ENCODE measurements at regions not wholly inside any gene's neighbourhood (a gene's known extent, or its start where the extent isn't known, plus 50 kb on each side); places are given as distances from the start of the nearest gene placed in this dataset.
"Not testable (repeated sequence)": the region's sequence is repeated elsewhere in the genome, so short reads cannot be mapped to it uniquely, and the experiment has no call there.

DNA sequence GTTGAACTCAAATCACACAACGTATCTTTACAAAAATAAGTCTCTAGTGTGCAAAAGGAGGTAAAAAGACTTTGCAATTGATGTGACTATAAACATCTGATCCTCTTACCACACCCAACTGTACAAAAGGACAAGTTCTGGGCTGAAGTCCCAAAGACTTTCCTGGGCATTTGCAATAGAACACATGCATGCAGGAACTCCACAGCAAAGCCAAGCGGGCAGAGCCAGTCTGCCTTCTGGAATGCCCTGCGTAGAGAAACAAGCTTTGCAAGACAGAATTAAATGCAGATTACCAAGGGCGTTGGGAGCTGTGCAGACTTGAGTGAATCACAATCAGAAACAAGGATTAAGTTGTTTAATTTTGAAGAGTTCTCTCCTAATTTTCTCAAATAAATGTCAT is 208.4 kb upstream of the ZNF521 start:
- in situ Hi-C loops (cut with MboI; ENCODE audit: low pct_unique_long_range_greater_than_20kb in 2 of 9, low sequenced_read_pairs in 9 of 9, unreplicated experiment in 9 of 9), result no loop called here
- Histone ChIP-seq H3K4me3 (no peak overlapping the region), H3K27ac (no peak overlapping the region), H3K4me1 (replicated peaks in 1 of 2) (peaks cover 5 to 6% of the 10 kb centered on the region in 2 donors)
- 0 to 100% (median 60%) methylated on average over 1 to 4 of the region's 4 CpGs for WGBS, 10 experiments
- peak in 3 of 8 experiments; percentile 95 to 97 (median 96) for ATAC-seq (replicated peaks in 6 of 8)

DNA sequence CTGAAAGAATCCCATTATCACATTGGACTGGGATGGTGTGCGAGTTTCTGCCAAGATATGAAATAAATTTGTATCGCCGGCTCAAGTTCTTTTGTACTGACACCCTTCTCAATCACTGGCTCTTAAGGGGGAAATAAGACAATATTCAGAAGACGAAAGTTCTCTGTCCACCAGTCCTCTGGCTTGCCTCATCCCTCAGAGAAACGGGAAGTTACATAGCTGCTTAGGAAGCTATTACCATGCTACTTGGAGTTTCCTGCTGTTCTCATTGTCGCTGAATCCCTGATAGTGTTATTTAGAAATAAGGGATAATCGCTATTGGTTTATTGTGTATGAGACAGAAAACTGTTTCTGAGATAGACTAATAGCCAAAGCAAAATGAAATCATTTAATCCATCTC is 205.0 kb upstream of the ZNF521 start:
- H3K27ac ChIP-seq, result no peak overlapping the region
- WGBS, 10 experiments, result 46 to 100% (median 81%) methylated on average over 1 to 5 of the region's 7 CpGs; no CpG with 5 or more reads in 3 of the 10 experiments
- H3K4me3 ChIP-seq, result no peak overlapping the region
- no peaks in the 10 kb centered on the region for H3K4me1 ChIP-seq (replicated peaks in 1 of 2)
- in situ Hi-C loops (cut with MboI; ENCODE audit: low pct_unique_long_range_greater_than_20kb in 2 of 9, low sequenced_read_pairs in 9 of 9, unreplicated experiment in 9 of 9), result no loop called here
- no peak for ATAC-seq (replicated peaks in 6 of 8)

DNA sequence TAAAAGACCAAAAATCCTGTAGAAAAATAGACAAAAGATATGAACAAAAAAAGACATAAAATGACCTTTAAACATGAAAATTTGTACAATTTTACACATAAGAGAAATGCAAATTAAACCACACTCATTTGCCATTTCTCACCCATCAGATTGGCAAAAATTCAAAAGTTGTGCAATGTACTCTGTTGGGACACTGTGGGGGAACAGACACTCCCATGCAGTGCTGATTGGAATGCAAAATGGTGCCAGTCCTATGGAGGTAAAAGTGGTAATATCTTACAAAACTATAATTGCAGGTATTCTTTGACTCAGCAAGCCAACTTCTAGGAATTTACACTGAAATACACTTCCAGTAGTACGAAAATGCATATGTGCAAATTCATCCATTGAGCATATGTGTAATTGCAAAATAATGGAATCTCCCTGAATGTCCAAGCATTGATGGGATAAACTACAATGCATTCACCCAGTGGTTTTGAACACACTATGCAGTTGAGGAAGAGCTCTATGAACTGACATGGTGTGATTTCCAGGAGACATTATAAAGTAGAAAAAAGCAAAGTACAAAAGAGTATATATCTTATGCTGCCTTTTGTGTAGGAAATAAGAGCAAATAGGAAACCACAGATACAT is 201.8 kb upstream of the ZNF521 start:
- in situ Hi-C loops (cut with MboI; ENCODE audit: low pct_unique_long_range_greater_than_20kb in 2 of 9, low sequenced_read_pairs in 9 of 9, unreplicated experiment in 9 of 9), result no loop called here
- ATAC-seq (replicated peaks in 6 of 8), result peak in 3 of 8 experiments; percentile 90 to 95 (median 91)
- WGBS, 10 experiments, result 0 to 100% (median 75%) methylated on average over 1 of the region's 1 CpG; no CpG with 5 or more reads in 1 of the 10 experiments

DNA sequence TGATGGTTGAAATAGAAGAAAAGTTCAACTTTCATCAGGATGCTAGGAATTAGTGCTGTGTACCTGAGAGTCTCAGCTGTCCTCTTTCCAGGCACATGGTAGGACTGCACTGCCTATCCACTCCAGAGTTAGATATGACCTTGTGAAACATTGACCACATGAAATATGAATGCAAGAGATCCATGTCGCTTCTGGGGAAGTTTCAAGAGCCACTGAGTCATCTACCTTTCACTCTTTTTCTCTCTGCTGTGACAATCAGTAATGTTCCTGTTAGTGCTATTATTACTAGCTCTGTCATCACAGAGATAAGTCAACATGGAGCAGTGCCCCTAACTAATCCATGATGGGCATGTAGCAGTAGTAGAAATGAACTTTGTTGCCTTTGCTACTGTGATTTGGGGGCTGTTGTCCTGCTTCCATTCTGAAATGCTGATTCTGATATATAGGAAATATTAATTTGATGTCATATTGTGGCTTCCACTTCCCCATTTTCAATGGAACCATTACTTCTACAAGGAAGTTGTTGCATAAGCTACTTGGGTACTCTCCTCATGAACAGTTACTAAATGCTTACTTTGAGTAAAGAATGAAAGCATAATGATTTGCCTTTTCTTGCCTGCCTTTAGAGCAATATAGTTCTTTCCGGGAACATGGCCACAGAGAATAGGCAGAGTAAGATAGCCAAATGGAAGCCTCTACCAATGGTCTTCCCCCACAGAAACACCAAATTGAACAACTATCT is 192.8 kb upstream of the ZNF521 start:
- no peak for ATAC-seq (replicated peaks in 6 of 8)
- Histone ChIP-seq H3K4me1 (replicated peaks in 1 of 2) (no peaks in the 10 kb centered on the region), H3K27ac (no peak overlapping the region), H3K4me3 (no peak overlapping the region)
- 36 to 100% (median 100%) methylated on average over 1 to 2 of the region's 2 CpGs; no CpG with 5 or more reads in 2 of the 10 experiments for whole genome bisulfite sequencing, 10 experiments
- in situ Hi-C loops (cut with MboI; ENCODE audit: low pct_unique_long_range_greater_than_20kb in 2 of 9, low sequenced_read_pairs in 9 of 9, unreplicated experiment in 9 of 9), result no loop called here

More for the DNA sequence above, 201.8 kb upstream of the ZNF521 start:
- no peak overlapping the region for H3K27ac ChIP-seq
- no peak overlapping the region for H3K4me3 ChIP-seq
- no peaks in the 10 kb centered on the region for H3K4me1 ChIP-seq (replicated peaks in 1 of 2)

DNA sequence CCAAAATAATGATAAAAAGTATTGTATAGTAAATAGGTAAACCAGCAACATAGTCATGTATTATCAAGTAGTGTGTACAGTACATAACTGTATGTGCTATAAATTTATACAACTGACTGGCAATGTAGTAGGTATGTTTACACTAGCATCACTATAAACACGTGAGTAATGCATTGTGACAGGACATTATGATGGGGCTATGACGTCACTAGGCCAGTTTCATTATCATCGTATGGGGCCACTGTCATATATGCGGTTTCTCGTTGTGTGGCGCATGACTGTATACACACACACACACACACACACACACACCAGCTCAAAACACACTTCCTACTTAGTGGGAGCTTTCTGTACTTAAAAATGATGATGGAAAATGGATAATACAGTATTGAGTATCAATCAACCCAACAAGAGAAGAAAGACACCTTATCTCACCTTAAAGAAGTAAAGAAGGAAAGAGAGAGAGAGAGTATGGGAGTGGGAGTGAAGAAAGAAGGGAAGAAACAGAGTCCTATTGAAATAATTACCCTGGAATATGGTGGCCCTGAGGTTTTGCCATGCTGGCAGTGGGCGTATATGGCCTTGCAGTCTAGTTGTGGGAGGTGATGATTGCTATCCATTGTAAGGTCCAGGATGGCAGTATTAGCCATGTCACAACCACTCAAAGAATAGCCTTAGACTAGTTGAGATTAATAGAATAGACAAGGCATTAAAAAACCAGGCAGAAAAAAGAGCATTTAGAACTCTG is 186.4 kb upstream of the ZNF521 start:
- H3K4me1 ChIP-seq (replicated peaks in 1 of 2), result peaks cover 0 to 5% of the 10 kb centered on the region in 2 donors
- no peak overlapping the region for H3K27ac ChIP-seq
- WGBS, 10 experiments, result 0 to 100% (median 84%) methylated on average over 1 to 4 of the region's 7 CpGs; no CpG with 5 or more reads in 4 of the 10 experiments
- in situ Hi-C loops (cut with MboI; ENCODE audit: low pct_unique_long_range_greater_than_20kb in 2 of 9, low sequenced_read_pairs in 9 of 9, unreplicated experiment in 9 of 9), result no loop called here
- ATAC-seq (replicated peaks in 6 of 8), result no peak
- no peak overlapping the region for H3K4me3 ChIP-seq

DNA sequence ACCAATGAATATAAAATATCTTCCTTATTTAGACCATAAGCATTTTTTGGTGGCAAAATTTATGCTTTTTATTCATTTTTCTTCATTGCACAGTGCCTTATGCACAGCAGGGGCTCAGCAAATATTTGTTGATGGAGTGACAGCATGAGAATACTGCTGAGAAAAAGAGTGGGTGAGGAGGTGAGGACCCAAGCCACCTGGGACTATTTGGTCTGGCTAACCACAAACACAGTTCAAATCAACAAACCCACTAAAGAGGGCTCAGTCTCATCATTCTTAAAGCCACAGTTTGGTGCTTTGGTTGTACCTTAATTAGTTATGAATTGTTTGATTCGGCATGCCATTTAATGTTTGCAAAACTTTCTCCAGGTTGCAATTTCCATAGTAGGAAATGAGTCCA is 183.5 kb upstream of the ZNF521 start:
- Histone ChIP-seq H3K27ac (no peak overlapping the region), H3K4me3 (no peak overlapping the region), H3K4me1 (replicated peaks in 1 of 2) (peaks cover 0 to 13% of the 10 kb centered on the region in 2 donors)
- no peak for ATAC-seq (replicated peaks in 6 of 8)
- in situ Hi-C loops (cut with MboI; ENCODE audit: low pct_unique_long_range_greater_than_20kb in 2 of 9, low sequenced_read_pairs in 9 of 9, unreplicated experiment in 9 of 9), result no loop called here
- 40 to 100% (median 92%) methylated on average over 1 of the region's 1 CpG; no CpG with 5 or more reads in 3 of the 10 experiments for WGBS, 10 experiments

DNA sequence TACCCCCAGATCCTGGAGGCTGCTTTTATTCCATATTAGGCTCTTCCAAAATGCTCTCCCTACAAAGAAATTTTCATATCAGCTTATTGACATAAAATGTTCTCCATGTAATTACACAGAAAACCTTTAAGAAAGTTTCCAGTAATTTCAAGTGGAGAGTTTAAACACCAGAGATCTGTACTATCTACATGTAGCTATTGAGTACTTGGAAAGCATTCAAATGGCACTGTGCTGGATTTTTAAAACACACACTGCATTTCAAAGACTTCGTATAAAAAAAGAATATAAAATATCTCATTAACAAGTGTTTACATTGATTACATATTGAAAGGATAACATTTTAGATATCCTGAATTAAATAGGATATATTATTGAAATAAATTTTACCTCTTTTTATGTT is 182.4 kb upstream of the ZNF521 start:
- in situ Hi-C loops (cut with MboI; ENCODE audit: low pct_unique_long_range_greater_than_20kb in 2 of 9, low sequenced_read_pairs in 9 of 9, unreplicated experiment in 9 of 9), result no loop called here
- no peak overlapping the region for H3K4me3 ChIP-seq
- WGBS, 10 experiments, result 33 to 100% (median 67%) methylated on average over 1 of the region's 1 CpG; no CpG with 5 or more reads in 3 of the 10 experiments
- H3K4me1 ChIP-seq (replicated peaks in 1 of 2), result peaks cover 0 to 16% of the 10 kb centered on the region in 2 donors
- ATAC-seq (replicated peaks in 6 of 8), result no peak
- no peak overlapping the region for H3K27ac ChIP-seq

DNA sequence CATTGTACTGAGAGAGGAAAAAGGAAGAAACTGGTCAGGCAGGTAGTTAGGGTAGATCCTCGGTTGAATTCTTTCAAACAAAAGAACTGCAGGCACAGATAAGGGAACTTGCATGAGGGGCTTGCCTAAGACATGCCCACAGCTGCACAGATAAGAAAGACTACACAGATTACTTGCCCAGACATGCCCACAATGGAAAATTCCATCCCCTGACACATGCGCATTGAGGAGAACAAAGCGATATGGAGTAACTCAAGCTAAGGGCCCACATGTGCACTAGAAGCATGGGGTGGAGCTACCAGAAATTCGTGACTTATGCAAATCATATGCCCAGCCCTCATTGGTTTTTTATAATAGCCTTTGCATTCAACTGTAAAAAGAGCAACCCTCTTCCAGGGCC is 181.3 kb upstream of the ZNF521 start:
- WGBS, 10 experiments, result 21 to 100% (median 76%) methylated on average over 1 to 3 of the region's 4 CpGs; no CpG with 5 or more reads in 4 of the 10 experiments
- H3K4me3 ChIP-seq, result no peak overlapping the region
- peaks cover 0 to 11% of the 10 kb centered on the region in 2 donors for H3K4me1 ChIP-seq (replicated peaks in 1 of 2)
- no peak overlapping the region for H3K27ac ChIP-seq
- peak in 3 of 8 experiments; percentile 75 to 93 (median 92) for ATAC-seq (replicated peaks in 6 of 8)
- in situ Hi-C loops (cut with MboI; ENCODE audit: low pct_unique_long_range_greater_than_20kb in 2 of 9, low sequenced_read_pairs in 9 of 9, unreplicated experiment in 9 of 9), result no loop called here

DNA sequence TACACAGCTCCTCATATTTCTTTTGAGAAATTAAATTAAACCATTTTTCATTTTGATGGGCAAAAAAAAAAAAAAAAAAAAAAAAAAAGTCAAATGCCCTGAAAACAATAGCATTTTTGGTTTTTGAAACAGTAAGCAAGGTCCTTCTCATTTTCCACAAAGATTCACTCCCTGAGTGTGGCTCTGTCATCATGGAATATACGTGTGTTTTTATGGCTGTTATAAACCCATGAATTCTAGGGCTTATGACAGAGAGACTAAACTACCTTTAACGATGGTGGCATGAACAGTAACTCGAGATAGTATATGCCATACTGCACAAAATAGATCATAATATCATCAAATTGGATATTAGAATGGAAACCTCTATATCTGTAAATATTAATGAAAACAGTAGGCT is 179.2 kb upstream of the ZNF521 start:
- in situ Hi-C loops (cut with MboI; ENCODE audit: low pct_unique_long_range_greater_than_20kb in 2 of 9, low sequenced_read_pairs in 9 of 9, unreplicated experiment in 9 of 9), result no loop called here
- Histone ChIP-seq H3K27ac (no peak overlapping the region), H3K4me3 (no peak overlapping the region), H3K4me1 (replicated peaks in 1 of 2) (peaks cover 0 to 11% of the 10 kb centered on the region in 2 donors)
- 8 to 83% (median 58%) methylated on average over 2 to 3 of the region's 3 CpGs; no CpG with 5 or more reads in 1 of the 10 experiments for WGBS, 10 experiments
- ATAC-seq (replicated peaks in 6 of 8), result peak in 1 of 8 experiments; percentile 42

DNA sequence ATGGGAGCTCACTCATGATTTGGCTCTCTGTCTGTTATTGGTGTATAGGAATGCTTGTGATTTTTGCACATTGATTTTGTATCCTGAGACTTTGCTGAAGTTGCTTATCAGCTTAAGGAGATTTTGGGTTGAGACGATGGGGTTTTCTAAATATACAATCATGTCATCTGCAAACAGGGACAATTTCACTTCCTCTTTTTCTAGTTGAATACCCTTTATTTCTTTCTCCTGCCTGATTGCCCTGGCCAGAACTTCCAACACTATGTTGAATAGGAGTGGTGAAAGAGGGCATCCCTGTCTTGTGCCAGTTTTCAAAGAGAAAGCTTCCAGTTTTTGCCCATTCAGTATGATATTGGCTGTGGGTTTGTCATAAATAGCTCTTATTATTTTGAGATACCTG is 173.8 kb upstream of the ZNF521 start:
- ATAC-seq (replicated peaks in 6 of 8); H3K4me1 ChIP-seq (replicated peaks in 1 of 2); H3K4me3 ChIP-seq; in situ Hi-C loops (cut with MboI; ENCODE audit: low pct_unique_long_range_greater_than_20kb in 2 of 9, low sequenced_read_pairs in 9 of 9, unreplicated experiment in 9 of 9); H3K27ac ChIP-seq: not testable (repeated sequence)
- WGBS, 10 experiments, result no CpG with 5 or more reads among the region's 1 CpG

DNA sequence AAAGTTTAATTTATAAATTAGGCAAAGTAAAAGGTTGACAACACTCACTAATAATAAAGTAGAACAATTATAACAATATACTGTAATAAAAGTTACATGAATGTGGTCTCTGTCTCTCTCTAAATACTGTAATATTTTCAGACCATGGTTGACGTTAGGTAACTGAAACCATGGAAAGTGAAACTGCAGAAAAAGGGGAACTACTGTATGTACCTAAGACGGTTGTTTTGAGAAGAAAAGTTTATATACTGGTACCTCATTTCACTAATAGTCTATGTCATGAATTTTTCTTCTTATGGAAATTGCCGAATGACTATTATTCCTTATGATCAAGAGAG is 166.7 kb upstream of the ZNF521 start:
- in situ Hi-C loops (cut with MboI; ENCODE audit: low pct_unique_long_range_greater_than_20kb in 2 of 9, low sequenced_read_pairs in 9 of 9, unreplicated experiment in 9 of 9), result no loop called here
- Histone ChIP-seq H3K27ac (no peak overlapping the region), H3K4me1 (replicated peaks in 1 of 2) (no peaks in the 10 kb centered on the region), H3K4me3 (no peak overlapping the region)
- WGBS, 10 experiments, result 70 to 100% (median 85%) methylated on average over 1 to 3 of the region's 3 CpGs
- ATAC-seq (replicated peaks in 6 of 8), result no peak

DNA sequence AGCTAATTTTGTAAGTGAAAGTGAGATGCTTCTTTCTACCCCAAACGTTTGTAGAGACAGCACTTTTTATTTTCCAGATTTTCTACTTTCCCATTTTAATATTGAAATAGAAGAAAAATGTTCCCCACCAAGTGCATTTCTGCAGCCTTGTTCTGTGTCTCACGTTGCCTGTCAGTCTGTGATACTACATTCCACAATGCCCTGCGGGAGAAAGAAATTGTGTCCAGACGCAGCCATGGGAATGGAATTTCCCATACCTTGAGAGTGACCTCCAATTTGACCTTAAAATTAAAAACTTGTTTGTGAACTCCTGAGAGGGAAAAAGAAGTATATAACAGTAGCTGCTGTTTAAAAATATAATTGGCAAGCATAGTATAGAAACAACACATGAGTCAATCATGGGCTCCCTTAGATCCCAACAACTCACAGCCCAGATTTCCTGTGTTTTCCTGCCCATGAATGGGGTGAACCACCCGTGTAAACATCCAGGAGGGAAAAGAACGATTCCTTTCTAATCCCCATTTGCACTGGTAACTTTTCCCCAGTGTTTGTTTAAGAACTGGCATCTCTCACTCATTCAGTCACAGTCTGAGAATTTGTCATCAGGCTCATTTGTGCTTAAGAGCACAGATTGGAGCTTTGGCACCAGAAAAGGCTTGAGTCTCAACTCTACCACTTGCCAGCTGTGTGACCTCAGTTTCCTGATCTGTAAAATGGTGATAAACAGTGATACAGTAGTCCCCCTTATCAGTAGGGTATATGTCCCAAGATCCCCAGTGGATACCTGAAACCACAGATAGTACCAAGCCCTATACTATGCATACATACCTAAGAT is 166.1 kb upstream of the ZNF521 start:
- no peak overlapping the region for H3K27ac ChIP-seq
- no peak overlapping the region for H3K4me3 ChIP-seq
- in situ Hi-C loops (cut with MboI; ENCODE audit: low pct_unique_long_range_greater_than_20kb in 2 of 9, low sequenced_read_pairs in 9 of 9, unreplicated experiment in 9 of 9), result no loop called here
- no peak for ATAC-seq (replicated peaks in 6 of 8)
- 7 to 77% (median 51%) methylated on average over 2 to 6 of the region's 6 CpGs; no CpG with 5 or more reads in 2 of the 10 experiments for WGBS, 10 experiments
- H3K4me1 ChIP-seq (replicated peaks in 1 of 2), result no peaks in the 10 kb centered on the region
